Stimulated activated CD8-positive, alpha-beta memory T cell treated with anti-CD3 and anti-CD28 coated beads, Interleukin-2, amount 100 ng/mL, for 1 hour (primary cell): ENCODE measurements at regions not wholly inside any gene's neighbourhood (a gene's known extent, or its start where the extent isn't known, plus 50 kb on each side); places are given as distances from the start of the nearest gene placed in this dataset.

Source experiments
- DNase-seq, 2 donors: peaks; one replicate each; pipeline ENCODE4 v3.0.0-alpha.2; 2020; ENCODE audit warnings: low read depth in 2 of 2

- DNase-seq, result no peak
Observed at GRCh38 chr6:148087659-148088058, 255.0 kb upstream of the SASH1 start.

- no peak for DNase-seq
Observed at GRCh38 chr6:148090326-148090725, 252.3 kb upstream of the SASH1 start.

GRCh38 chr6:148091394-148091793, 251.2 kb upstream of the SASH1 start:
- DNase-seq, result no peak

DNA sequence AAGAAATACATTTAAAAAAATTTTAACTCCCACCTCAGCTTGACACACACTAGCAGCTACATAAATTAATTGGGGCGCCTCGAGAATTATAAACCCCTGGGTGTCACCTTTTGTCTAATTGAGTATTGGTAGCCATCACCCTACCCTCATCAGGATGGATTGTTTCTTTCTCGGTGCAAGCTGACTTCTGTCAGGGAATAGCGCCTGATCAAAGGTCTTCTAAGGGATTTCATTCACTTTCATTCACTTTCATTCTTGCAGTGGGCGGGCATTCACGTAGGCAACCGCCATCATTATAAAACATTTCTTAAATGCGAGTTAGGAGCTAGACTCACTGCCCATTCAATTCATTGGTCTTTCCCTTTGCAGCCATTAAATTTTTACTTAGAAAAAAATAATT, 239.2 kb upstream of the SASH1 start:
- DNase-seq, result no peak

DNA sequence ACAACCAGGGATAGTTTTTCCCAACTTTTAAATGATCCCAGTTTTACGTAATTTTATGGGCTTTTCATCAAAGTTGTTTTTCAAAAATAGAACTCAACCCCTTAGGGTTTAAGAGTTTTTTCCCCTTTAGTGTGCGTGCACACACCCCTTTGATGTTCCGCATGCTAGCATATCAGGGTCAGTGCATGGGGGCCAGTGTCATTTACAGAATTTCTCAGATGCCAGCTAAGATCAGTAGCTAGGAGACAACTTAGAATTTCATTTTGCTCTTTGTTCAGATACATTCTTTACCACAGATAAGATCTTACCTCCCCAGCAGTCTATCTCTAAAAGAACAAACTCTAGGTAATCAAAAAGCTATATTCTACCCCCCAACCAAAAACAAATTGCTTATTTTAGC, 238.5 kb upstream of the SASH1 start:
- DNase-seq, result no peak

GRCh38 chr6:148105695-148106094, 236.9 kb upstream of the SASH1 start:
- no peak for DNase-seq

DNA sequence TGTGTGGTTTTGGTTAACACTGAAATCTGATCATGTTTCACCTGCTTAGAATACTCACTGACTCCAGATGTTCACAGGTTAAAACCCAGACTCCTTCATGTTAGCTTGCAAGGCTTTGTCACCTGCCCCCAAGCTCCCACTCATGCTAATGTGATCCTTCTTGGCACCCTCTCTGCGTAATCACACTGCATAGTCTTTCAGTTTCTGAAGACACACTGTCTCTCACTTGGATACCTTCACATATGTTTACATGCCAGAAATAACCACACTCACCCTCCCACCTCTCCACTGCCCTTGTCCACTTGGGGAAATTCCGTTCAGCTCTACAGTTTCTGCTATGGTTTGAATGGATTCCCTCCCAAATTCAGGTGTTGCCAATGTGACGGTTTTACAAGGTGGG, 234.7 kb upstream of the SASH1 start:
- no peak for DNase-seq

- DNase-seq, result no peak
Observed at GRCh38 chr6:148109732-148110131, 232.9 kb upstream of the SASH1 start.

DNA sequence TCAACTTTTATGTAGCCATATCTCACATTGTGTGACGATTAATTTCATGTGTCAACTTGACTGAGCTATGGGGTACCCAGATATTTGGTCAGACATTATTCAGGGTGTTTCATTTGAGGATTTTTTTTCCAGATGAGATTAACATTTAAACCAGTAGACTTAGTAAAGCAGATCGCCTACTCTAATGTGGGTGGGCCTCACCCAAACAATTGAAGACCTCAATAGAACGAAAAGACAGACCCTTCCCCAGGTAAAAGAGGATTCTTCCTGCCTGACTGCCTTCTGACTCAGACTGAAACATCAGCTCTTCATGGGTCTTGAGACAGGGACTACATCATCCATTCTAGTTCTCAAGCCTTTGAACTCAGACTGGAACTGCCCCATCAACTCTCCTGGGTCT, 231.7 kb upstream of the SASH1 start:
- no peak for DNase-seq

GRCh38 chr6:148112851-148113319, 229.8 kb upstream of the SASH1 start:
- DNase-seq, result no peak

DNA sequence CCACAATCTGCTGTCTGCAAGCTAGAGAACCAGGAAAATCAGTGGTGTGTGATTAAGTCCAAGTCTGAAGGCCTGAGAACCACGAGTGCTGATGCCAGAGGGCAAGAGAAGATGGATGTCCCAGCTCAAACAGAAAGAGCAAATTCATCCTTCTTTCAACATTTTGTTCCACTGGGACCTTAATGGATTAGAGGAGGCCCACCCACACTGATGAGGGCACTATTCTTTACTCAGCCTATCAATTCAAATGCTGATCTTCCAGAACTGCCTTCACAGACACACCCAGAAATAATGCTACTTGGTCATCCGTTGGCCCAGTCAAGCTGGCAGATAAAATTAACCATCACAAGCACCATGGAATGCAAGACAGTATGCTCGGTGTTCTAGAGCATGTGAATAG, 226.6 kb upstream of the SASH1 start:
- DNase-seq, result no peak

GRCh38 chr6:148118244-148118643, 224.4 kb upstream of the SASH1 start:
- no peak for DNase-seq

DNA sequence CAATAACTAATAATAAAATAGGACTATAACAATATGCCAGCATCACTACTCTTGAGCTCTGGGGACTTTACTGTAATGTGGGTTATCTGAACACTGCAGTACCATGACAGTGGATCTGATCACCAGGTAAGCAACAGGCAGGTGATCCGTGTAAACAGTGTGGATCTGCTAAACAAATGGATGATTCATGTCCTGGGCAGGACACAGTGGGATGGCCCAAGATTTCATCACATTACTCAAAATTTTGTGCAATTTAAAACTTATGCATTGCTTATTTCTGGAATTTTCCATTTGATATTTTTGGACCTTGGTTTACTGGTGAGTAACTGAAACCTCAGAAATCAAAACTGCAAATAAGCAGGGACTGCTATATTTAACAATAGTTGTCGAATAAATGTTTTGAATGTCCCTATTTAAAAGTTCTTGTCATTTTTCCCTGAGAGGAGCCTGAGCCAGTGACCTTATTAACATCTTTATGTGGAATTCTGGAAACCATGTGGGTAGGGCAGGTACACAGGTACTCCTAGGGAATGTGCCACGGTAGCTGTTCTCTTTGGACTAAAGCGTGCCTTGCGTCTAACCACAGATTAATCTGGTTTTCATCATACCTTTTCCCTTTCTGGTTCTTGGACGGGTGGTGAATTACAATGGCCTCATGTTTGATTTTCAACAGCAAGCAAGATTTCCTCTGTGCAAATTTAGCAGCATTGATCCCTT, 214.5 kb upstream of the SASH1 start:
- DNase-seq, result no peak

DNA sequence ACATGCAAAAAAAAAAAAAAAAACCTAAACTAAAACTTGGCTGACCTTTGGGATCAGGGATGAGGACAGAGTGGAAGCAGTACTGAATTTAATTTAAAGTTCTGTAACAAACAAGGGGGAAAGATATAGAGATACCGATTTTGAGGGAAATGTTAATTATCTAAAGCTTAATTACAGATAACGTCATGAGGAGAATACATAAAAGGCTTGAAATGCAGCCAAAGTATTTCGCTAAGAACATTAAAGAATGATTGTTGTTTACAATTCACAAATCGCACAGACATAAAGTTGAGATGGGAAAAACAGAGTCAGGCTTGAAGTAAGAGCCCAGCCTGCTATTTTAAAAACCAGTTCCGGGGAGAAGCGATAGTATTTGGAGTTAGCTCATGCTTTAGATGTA, 208.0 kb upstream of the SASH1 start:
- no peak for DNase-seq

DNA sequence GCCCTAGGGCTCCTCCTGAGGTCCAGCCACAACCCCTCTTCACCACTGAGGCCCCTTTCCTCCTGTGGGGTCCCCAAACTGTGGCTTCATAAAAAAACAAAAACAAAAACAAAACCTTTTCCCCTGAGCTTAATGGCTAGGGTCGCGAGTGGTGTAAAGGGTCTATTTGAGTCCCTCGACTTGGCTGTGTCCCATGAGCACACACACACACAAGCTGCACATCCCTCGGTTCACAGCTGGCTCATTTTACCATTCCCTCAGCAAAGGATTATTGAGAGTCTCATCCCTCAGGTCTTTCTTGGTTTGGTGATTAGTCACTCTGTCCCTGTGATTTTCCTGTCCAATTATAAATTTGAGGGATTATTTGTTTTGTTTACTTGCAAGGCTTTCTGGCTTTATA, 206.1 kb upstream of the SASH1 start:
- no peak for DNase-seq

- DNase-seq, result no peak
Observed at GRCh38 chr6:148137652-148138051, 205.0 kb upstream of the SASH1 start.

DNA sequence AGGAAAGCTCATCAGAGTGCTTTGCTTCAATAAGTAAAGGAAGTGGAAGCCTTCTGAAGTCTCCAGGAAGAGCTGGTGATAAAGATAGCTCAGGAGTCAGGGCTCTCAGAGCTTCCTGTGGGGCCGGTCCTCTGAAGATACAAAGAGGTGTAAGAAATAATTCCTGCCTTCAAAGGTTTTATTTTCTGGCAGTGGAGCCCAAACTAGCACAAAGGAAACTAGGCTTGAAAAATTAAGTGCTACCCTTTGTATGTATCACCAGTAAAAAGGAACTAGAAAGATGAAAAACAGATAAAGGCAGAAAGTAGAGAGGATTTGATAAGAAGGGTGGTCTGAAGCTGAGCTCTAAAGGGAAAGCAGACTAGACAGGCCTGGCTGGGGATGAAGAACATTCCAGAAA, 204.1 kb upstream of the SASH1 start:
- no peak for DNase-seq

- no peak for DNase-seq
Observed at GRCh38 chr6:148140772-148141557, 201.7 kb upstream of the SASH1 start.

DNA sequence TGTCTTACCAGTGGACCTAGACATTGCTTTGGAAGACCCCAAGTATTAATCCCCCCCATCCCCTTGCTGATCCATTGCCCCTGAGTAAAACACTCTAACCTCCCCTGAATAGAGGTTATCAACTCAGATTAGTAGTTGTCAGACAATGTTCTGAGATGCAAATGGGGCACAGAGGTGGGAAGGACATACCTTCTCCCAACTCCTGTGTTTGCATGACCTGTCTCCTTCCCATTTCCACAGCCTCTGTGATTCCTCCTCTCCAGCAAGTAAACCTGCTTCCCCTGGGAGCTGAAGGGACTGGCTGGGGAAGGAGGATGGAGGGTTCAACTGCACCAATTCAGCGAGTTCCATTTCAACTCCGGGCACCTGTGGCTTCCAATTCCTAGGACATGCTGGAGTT, 199.8 kb upstream of the SASH1 start:
- DNase-seq, result no peak

GRCh38 chr6:148143771-148144170, 198.9 kb upstream of the SASH1 start:
- no peak for DNase-seq

DNA sequence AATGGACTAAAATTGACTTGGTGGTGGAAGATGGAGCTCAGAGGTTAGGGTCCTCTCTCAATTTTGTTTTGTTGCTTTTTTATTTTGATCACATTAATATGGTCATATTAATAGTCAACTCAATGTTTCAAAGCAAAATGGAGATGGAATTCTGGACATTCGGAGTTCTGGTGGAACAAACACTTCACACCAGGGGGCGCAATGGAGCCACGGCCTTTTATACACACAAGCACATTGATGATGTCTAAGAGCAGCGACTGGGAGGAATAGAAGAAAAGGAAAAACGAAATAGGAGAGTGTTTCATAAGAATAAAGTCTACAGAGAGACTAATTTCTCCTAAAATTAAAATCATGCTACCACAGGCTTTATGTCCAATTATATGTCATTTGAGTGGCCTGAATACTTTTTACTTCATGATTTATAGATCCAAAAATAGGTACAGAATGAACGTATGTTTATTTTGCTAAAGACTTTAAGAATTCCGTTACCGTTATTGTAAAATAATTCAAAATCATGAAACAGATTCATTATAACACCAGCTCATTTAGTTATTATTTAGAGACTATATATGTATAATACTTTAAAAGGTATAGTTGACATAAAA, 197.6 kb upstream of the SASH1 start:
- peak; percentile 7 to 21 for DNase-seq

DNA sequence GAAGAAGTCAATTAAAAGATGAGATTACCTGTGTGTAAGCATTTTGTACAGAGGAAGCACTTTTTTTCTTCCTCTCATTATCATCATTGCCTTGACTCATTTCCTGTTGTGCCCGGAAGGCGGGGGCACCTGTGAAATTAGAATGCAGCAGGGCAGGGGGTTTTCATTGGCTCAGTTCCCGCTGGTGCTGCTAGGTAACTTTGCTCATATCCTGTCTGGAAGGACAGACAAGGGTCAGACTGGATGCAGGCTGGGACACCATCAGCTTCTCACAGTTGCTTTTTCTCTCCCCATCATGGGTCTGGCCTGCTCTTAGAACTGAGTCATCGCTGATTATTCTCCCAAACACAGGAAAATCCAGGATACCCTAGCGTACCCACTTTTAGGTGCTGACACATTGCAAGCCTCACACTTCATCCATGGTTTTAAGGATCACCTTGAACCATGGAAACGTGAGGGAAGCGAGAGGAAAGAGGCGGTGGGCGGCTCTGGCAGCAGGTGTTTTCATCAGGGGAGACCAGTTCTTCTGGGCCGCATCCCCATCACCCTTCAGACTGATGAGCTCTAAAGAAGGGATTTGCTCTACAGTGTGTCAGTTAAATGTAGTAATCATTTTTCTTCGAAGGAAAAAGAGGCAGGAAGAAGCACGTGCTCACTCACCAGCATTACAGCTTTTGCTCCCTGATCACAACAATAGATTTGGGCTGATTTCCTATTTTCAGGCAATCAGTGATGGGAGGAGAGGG, 195.7 kb upstream of the SASH1 start:
- no peak for DNase-seq
